K562 (cell line): ENCODE measurements at regions not wholly inside any gene's neighbourhood (a gene's known extent, or its start where the extent isn't known, plus 50 kb on each side); places are given as distances from the start of the nearest gene placed in this dataset.

ENCODE experiments used
- ATAC-seq: fragments of 200-7000 bp; cut with Tn5 transposase; 3 replicates; pipeline ENCODE4 v1.9.1; 2020; ENCODE audit warnings: moderate library complexity
- BruUV-seq: library from RNA; stranded (reverse); fragments of 400-500 nt; replicated peaks from 2 replicates; lab custom pipeline; 2021; lab: Mats Ljungman, UMichigan
- CTCF ChIA-PET: fragments of 300-600 bp; formaldehyde crosslinking; extraction: SDS; loops from one replicate; lab custom pipeline; 2021; ENCODE audit warnings: low intra/inter-chr PET ratio; lab: Yijun Ruan, JAX
- POLR2A ChIA-PET: fragments of 300-600, 350-650 bp; sonication (Branson Sonifier 250); formaldehyde crosslinking; extraction: SDS; loops from one replicate; lab custom pipeline; 2021; ENCODE audit warnings: antibody characterized with exemption, inconsistent platforms; lab: Yijun Ruan, JAX
- DNase-seq, 4 experiments: peaks; one replicate each; pipeline versions ENCODE4 v3.0.0 to v3.0.0-alpha.2; 2011 to 2018; ENCODE audit warnings: low spot score in 3 of 4, mixed read lengths in 3 of 4; ENCODE audit errors: extremely low read depth in 1 of 4
- FAIRE-seq: peaks from 2 replicates; lab custom pipeline; 2011; peaks lifted over from hg19 to GRCh38; lab: Jason Lieb, UNC
- H2AFZ ChIP-seq: 2 replicates; pipeline ENCODE4 v1.6.0; 2011; ENCODE audit warnings: low read depth, low read length, control low read depth, inconsistent platforms
- H3K27ac ChIP-seq: fragments of 200-600 bp; 3 replicates; pipeline ENCODE4 v1.8.0; 2011; ENCODE audit warnings: low read depth, mild to moderate bottlenecking, control low read depth, inconsistent platforms, low read length, moderate library complexity, mixed read lengths; ENCODE audit errors: extremely low read depth
- H3K27me3 ChIP-seq, 2 experiments: fragments of 300-600 bp in 1 of 2; 2 replicates in 1 of 2; 3 replicates in 1 of 2; pipeline versions ENCODE4 v1.6.0 to v1.8.0; 2011; ENCODE audit warnings: inconsistent platforms in 2 of 2, low read length in 2 of 2, mild to moderate bottlenecking in 1 of 2, mixed read lengths in 1 of 2, moderate library complexity in 1 of 2; ENCODE audit not compliant: control insufficient read depth in 2 of 2, insufficient read depth in 2 of 2
- H3K36me3 ChIP-seq: fragments of 300-600 bp; 3 replicates; pipeline ENCODE4 v1.8.0; 2011; ENCODE audit warnings: mild to moderate bottlenecking, low read length, inconsistent platforms; ENCODE audit not compliant: control insufficient read depth, insufficient read depth
- H3K4me1 ChIP-seq, 2 experiments: fragments of 200-600 bp in 1 of 2; replicated peaks in 1 of 2; 2 replicates in 1 of 2; 3 replicates in 1 of 2; pipeline versions ENCODE4 v1.5.1 to v1.8.0; 2011; ENCODE audit warnings: inconsistent platforms in 2 of 2, low read length in 2 of 2, mild to moderate bottlenecking in 1 of 2, mixed read lengths in 1 of 2, moderate library complexity in 1 of 2; ENCODE audit not compliant: control insufficient read depth in 2 of 2, insufficient read depth in 2 of 2
- H3K4me2 ChIP-seq: 2 replicates; pipeline ENCODE4 v1.6.1; 2011; ENCODE audit warnings: low read length, control low read depth, inconsistent platforms, mixed read lengths; ENCODE audit not compliant: insufficient read depth
- H3K4me3 ChIP-seq: fragments of 200-600 bp; sonication (generic), shearing (Covaris generic); 2 replicates; pipeline ENCODE4 v1.5.1; 2016; ENCODE audit warnings: control low read depth, inconsistent platforms
- H3K79me2 ChIP-seq: fragments of 200-600 bp; 3 replicates; pipeline ENCODE4 v1.8.0; 2011; ENCODE audit warnings: low read length, inconsistent platforms; ENCODE audit not compliant: control insufficient read depth, insufficient read depth
- H3K9ac ChIP-seq, 2 experiments: 2 replicates each; pipeline versions ENCODE4 v1.6.0 to v1.6.1; 2011; ENCODE audit warnings: low read depth in 2 of 2, low read length in 2 of 2, control low read depth in 1 of 2, inconsistent platforms in 1 of 2, mild to moderate bottlenecking in 1 of 2, mixed read lengths in 1 of 2; ENCODE audit not compliant: insufficient read depth in 1 of 2
- H3K9me1 ChIP-seq: one replicate; pipeline ENCODE4 v1.6.0; 2011; ENCODE audit warnings: inconsistent platforms, mild to moderate bottlenecking, low read length, moderate library complexity; ENCODE audit not compliant: control insufficient read depth, insufficient read depth
- H3K9me3 ChIP-seq: replicated peaks from 2 replicates; pipeline ENCODE4 v1.5.1; 2011; ENCODE audit warnings: low read depth, low read length, inconsistent platforms; ENCODE audit not compliant: control insufficient read depth, insufficient read depth
- H4K20me1 ChIP-seq: replicated peaks from 2 replicates; pipeline ENCODE4 v1.6.1; 2011; ENCODE audit warnings: low read length, inconsistent platforms, mixed read lengths; ENCODE audit not compliant: control insufficient read depth, insufficient read depth
- CBFB ChIP-seq: sonication (generic); formaldehyde crosslinking; IDR thresholded peaks from 2 replicates; pipeline ENCODE4 v1.4.0; 2020; ENCODE audit warnings: mild to moderate bottlenecking, missing genetic modification reagents
- CREB3L1 ChIP-seq: fragments of 450-650 bp; IDR thresholded peaks from 2 replicates; pipeline ENCODE4 v1.6.1; 2014; ENCODE audit warnings: low read depth, mild to moderate bottlenecking, moderate library complexity, borderline replicate concordance
- HNRNPL ChIP-seq: fragments of 200-400 bp; formaldehyde crosslinking; IDR thresholded peaks from 2 replicates; pipeline ENCODE4 v1.6.1; 2017; ENCODE audit warnings: low read depth, mild to moderate bottlenecking, low read length
- NCOR1 ChIP-seq: fragments of 450-650 bp; IDR thresholded peaks from 2 replicates; pipeline ENCODE4 v1.6.1; 2016; ENCODE audit warnings: mild to moderate bottlenecking, moderate library complexity
- POLR2B ChIP-seq: fragments of 450-650 bp; IDR thresholded peaks from 2 replicates; pipeline ENCODE4 v1.6.1; 2018; ENCODE audit warnings: low read depth; ENCODE audit not compliant: partially characterized antibody
- RAD51 ChIP-seq: fragments of 450-650 bp; IDR thresholded peaks from 2 replicates; pipeline ENCODE4 v1.7.1; 2016; ENCODE audit warnings: low read depth, mild to moderate bottlenecking, borderline replicate concordance
- RB1 ChIP-seq: fragments of 450-650 bp; IDR thresholded peaks from 2 replicates; pipeline ENCODE4 v1.6.1; 2017; ENCODE audit warnings: low read depth, mild to moderate bottlenecking
- SAFB ChIP-seq: fragments of 200-400 bp; formaldehyde crosslinking; IDR thresholded peaks from 2 replicates; pipeline ENCODE4 v1.6.1; 2017; ENCODE audit warnings: low read depth, low read length, borderline replicate concordance
- SMARCB1 ChIP-seq: IDR thresholded peaks from 2 replicates; pipeline ENCODE4 v1.6.1; 2011; ENCODE audit warnings: improper control_type of control experiment, low read depth; ENCODE audit not compliant: insufficient read length
- SNRNP70 ChIP-seq: fragments of 200-400 bp; formaldehyde crosslinking; optimal IDR thresholded peaks from 2 replicates; pipeline ENCODE3; 2017; ENCODE audit warnings: low read depth, low read length
- ZFPM2 ChIP-seq: fragments of 250-450 bp; sonication (Bioruptor Pico); IDR thresholded peaks from 2 replicates; pipeline ENCODE4 v1.5.1; 2022; ENCODE audit warnings: mild to moderate bottlenecking
- ZNF589 ChIP-seq: fragments of 200-800 bp; sonication (Bioruptor generic); IDR thresholded peaks from 2 replicates; pipeline ENCODE4 v1.6.1; 2016; ENCODE audit warnings: low read depth, missing genetic modification characterization, missing compliant biosample characterization
- WGBS: fragments of 100-300 bp; shearing (Covaris generic); methylation state at CpG from one replicate; pipeline ENCODE4 v1.1.6; 2016; ENCODE audit warnings: low coverage, mixed read lengths; ENCODE audit not compliant: insufficient coverage; ENCODE audit errors: missing lambda C conversion rate; 5-methylcytosine and 5-hydroxymethylcytosine counted together
- in situ Hi-C: fragments of 300-500 bp; cut with MboI; formaldehyde crosslinking; loops from 4 replicates; pipeline ENCODE4 v1.15.0; 2018; ENCODE audit warnings: inconsistent platforms, mixed read lengths
- intact Hi-C: fragments of 100-400 bp; cut with micrococcal nuclease; formaldehyde crosslinking; loops from 2 replicates; pipeline ENCODE4 v1.14.2; 2022
- TF ChIP-seq, protein P1 (sequence below): IDR thresholded peaks from 2 replicates; pipeline ENCODE4 v1.6.1; 2014; ENCODE audit warnings: antibody characterized with exemption

GRCh38 chr12:125453751-125454150, 388.5 kb downstream of the AACS start (continued):
- TF ChIP-seq CREB3L1 (no peak), RAD51 (no peak), HNRNPL (no peak), CBFB (CRISPR knock-in tag) (no peak), SMARCB1 (no peak), RB1 (no peak), SNRNP70 (no peak)
- TF ChIP-seq, protein P1, sequence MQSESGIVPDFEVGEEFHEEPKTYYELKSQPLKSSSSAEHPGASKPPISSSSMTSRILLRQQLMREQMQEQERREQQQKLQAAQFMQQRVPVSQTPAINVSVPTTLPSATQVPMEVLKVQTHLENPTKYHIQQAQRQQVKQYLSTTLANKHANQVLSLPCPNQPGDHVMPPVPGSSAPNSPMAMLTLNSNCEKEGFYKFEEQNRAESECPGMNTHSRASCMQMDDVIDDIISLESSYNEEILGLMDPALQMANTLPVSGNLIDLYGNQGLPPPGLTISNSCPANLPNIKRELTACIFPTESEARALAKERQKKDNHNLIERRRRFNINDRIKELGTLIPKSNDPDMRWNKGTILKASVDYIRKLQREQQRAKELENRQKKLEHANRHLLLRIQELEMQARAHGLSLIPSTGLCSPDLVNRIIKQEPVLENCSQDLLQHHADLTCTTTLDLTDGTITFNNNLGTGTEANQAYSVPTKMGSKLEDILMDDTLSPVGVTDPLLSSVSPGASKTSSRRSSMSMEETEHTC = no peak

GRCh38 chr12:125454291-125454690, 389.1 kb downstream of the AACS start:
- H3K36me3 ChIP-seq = no peaks in the 10 kb centered on the region
- no peaks in the 10 kb centered on the region for H3K27me3 ChIP-seq
- ChIA-PET CTCF (no interaction called here), POLR2A (no interaction called here)
- no peaks in the 10 kb centered on the region for H3K79me2 ChIP-seq
- no TSS peak for BruUV-seq
- no peak overlapping the region for H3K9ac ChIP-seq
- no peaks in the 10 kb centered on the region for H3K9me1 ChIP-seq
- ATAC-seq (no peak), DNase-seq (no peak), FAIRE-seq (no peak)
- WGBS = 0% methylated on average over 3 of the region's 3 CpGs
- H3K9me3 ChIP-seq = no peaks in the 10 kb centered on the region
- no peaks in the 10 kb centered on the region for H3K4me1 ChIP-seq
- no peaks in the 10 kb centered on the region for H4K20me1 ChIP-seq
- no peak overlapping the region for H3K4me2 ChIP-seq
- intact Hi-C loops (no loop called here), in situ Hi-C loops (no loop called here)
- H3K27ac ChIP-seq = no peak overlapping the region
- no peak overlapping the region for H3K4me3 ChIP-seq
- no peak overlapping the region for H2AFZ ChIP-seq
- TF ChIP-seq POLR2B = no peak
- no peak for TF ChIP-seq SAFB
- no peak for TF ChIP-seq ZNF589 (CRISPR knock-in tag)
- TF ChIP-seq NCOR1 = no peak
- no peak for TF ChIP-seq ZFPM2 (CRISPR knock-in tag)
